HG03432 (cell line): ENCODE measurements at regions not wholly inside any gene's neighbourhood (a gene's known extent, or its start where the extent isn't known, plus 50 kb on each side); places are given as distances from the start of the nearest gene placed in this dataset.

Source experiments
- ATAC-seq: cut with Tn5 transposase; IDR thresholded peaks from one replicate; pipeline ENCODE4 v1.9.1; 2021; ENCODE audit warnings: mild to moderate bottlenecking, moderate library complexity; ENCODE audit not compliant: unreplicated experiment

GRCh38 chr6:145178391-145178790, 556.9 kb downstream of the EPM2A start:
- ATAC-seq: no peak

- no peak for ATAC-seq
Measured at GRCh38 chr6:145187491-145188206, 547.7 kb downstream of the EPM2A start.

- ATAC-seq: no peak
Measured at GRCh38 chr6:145189836-145190235, 545.5 kb downstream of the EPM2A start.

DNA sequence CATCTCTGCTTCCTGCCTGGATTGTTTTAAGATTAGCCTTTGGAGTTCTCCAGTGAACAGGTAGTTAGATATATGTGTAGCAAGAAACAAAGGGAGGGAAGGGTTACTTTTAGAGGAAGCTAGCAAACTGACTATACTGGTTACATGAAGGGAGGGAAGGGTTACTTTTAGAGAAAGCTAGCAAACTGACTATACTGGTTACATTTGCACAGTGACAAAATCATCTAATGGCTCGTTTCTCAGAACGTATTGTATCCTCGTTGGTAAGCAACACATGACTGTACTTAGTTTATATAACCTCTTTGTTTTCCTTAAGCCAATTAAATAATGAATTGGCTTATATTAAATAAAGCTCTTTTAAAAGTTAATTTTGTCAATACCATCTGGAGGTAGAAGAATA, 540.9 kb downstream of the EPM2A start:
- ATAC-seq: no peak

DNA sequence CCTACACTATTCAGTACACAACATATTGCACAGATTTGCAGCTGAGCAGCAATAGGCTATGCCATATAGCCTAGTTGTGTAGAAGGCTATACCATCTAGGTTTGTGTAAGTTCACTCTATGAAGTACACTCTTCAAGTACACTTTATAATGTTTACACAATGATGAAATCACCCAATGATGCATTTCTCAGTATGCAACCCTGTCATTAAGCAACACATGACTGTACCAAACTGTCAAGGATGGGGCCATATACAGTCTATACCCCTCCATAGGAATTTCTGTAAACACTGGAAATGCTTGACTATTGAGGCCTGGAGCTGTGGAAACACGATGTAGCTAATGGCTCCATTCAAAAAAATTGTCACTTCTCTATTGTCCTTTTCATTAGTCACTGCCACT, 535.4 kb downstream of the EPM2A start:
- no peak for ATAC-seq

GRCh38 chr6:145204301-145204700, 531.0 kb downstream of the EPM2A start:
- ATAC-seq: no peak

- ATAC-seq: no peak
Measured at GRCh38 chr6:145206247-145206907, 528.9 kb downstream of the EPM2A start.

GRCh38 chr6:145208474-145208873, 526.8 kb downstream of the EPM2A start:
- ATAC-seq: no peak

DNA sequence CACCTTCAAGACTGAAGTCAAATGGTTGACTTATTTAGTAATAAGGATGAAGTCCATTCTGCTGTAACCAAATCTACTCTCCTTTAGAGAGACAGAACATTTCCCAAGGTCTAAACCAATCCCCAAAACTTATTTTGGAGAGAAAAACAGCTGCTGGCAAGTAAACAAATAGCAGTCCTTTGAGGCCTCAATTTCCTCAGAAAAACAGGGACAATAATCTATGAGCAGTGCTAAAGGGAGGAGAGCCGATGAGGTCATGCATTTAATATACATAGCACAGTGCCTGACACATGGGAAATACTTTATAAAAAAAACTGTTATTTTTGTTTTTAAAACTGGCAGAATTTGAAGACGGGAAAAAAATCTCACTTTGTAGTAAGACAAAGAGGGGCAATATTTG, 526.0 kb downstream of the EPM2A start:
- ATAC-seq: no peak

DNA sequence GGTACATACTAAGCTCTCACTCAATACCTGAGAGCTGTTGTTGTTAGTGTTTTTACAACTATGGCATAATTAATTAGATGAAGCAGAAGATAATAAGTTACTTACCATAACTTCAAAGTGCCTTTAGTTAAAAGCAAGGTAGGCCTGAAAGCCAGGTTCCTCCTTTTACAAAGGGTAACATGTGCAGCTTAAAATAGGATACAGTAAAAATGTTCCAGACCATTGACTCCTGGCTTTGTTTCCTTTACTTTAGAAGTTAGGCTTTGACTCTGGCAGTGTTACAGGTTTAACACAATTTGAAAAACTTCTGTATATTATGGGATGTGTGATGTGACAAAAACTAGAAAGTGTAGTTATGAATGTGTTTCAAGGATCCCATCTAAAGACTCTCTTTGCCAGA, 522.5 kb downstream of the EPM2A start:
- peak; percentile 34 for ATAC-seq

DNA sequence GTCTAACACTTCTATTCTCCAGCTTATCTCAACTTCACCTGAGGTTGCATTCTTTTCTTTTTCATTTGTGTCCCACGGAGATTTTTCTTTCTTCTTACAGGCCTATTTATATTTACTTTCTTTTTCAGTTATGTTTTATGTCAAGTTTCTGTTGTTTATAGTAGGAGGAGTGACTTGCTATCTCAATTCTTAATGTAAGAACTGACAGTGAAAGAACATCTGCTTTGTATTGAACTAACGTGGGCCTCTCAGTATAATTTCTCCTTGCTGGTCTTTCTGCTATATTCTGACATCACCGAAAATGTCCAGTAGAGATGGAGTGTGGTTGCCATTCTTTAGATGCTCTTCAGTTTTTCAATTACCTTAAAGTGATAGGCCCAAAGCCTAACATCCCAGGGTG, 521.7 kb downstream of the EPM2A start:
- ATAC-seq: peak; percentile 91

DNA sequence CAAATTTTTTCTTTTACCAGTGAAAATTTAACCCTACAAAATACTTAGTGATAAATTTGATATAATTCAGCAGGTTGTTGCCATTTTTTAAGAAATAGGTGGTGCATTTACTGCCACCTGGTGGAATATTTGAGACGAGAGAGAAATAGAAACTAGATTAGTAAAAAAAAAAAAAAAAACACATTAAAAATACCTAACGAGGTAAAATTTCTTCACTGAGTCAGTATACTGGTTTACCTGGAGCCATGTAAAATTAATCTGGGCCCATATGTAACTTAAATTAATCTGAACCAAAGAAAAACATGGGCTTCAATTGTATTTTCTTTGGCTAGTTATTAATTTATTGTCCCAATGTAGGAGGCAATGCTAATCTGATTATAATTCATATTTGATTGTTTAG, 520.8 kb downstream of the EPM2A start:
- no peak for ATAC-seq

DNA sequence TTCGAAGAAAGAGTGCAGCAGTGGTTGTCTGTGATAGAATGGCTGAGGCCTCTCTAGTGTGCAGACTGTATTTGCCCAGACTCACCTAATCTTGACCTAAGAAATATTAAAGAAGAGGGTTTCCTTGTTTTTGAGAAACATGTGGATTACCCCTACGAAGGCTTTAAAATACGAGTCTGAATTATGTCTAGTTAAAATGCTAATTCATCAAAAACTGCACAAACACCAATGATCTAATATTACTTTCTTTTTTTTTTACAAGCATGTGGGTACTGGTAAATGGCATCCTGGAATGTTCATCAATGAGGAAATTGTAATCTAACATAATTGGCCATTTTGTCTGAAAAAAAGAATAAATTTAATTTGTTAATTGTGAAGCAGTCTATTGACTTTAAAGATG, 510.9 kb downstream of the EPM2A start:
- no peak for ATAC-seq

- ATAC-seq: peak; percentile 61
Measured at GRCh38 chr6:145225500-145225899, 509.8 kb downstream of the EPM2A start.

GRCh38 chr6:145227593-145227992, 507.7 kb downstream of the EPM2A start:
- no peak for ATAC-seq

DNA sequence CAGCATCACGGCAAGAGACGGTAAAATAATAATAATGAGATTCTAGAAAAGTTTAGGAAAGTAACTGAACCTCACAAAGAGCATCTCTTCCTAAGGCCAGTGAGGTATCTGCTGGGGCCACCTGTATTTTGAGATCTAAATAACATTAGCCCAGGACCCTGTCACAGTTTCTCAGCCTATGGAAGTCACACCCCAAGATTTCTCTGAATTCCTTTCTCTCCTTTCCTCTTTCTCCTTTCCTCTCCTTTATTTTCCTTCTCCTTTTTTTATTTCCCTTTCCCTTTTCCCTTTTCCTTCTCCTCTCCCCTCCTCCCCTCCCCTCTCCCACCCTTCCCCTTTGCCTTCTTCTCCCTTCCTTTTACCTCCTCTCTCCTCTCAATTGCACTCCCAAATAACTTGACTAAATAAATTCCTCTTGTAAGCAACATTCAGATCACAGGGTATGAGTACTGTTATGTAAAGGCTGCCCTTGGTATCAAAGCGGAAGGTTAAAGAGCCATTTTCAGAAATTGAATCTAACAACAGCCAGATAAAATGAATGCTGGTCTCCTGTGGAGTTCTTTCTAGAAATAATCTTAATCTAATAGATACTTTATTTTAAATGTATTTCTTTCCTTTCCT, 506.2 kb downstream of the EPM2A start:
- no peak for ATAC-seq

DNA sequence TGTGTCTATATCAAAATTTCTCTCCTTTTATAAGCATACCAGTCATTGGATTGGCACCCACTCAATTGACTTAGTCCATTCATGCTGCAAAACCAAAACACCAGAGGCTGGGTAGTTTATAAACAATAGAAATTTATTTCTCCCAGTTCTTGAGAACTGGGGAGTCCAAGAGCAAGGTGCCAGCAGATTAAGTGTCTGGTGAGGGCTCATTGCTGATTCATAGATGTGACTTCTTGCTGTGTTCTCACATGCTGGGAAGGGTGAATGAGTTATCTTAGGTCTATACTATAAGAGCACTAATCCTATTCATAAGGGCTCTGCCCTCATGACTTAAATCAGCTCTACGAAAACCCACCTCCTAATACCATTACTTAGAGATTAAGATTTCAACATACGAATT, 501.4 kb downstream of the EPM2A start:
- ATAC-seq: no peak

GRCh38 chr6:145235207-145235606, 500.1 kb downstream of the EPM2A start:
- no peak for ATAC-seq

- no peak for ATAC-seq
Measured at GRCh38 chr6:145238787-145239186, 496.5 kb downstream of the EPM2A start.

GRCh38 chr6:145241039-145241438, 494.3 kb downstream of the EPM2A start:
- no peak for ATAC-seq

- no peak for ATAC-seq
Measured at GRCh38 chr6:145241721-145242120, 493.6 kb downstream of the EPM2A start.
